Epidermal melanocyte (primary cell): ENCODE measurements at regions not wholly inside any gene's neighbourhood (a gene's known extent, or its start where the extent isn't known, plus 50 kb on each side); places are given as distances from the start of the nearest gene placed in this dataset.
"Not testable (repeated sequence)": the region's sequence is repeated elsewhere in the genome, so short reads cannot be mapped to it uniquely, and the experiment has no call there.

ENCODE experiments used
- DNase-seq: peaks from one replicate; pipeline ENCODE4 v3.0.0; 2011; ENCODE audit warnings: low spot score; ENCODE audit not compliant: insufficient read length

GRCh38 chr5:103908336-103909080 is 345.9 kb upstream of the NUDT12 start:
- no peak for DNase-seq

GRCh38 chr5:103907001-103907400 is 344.4 kb upstream of the NUDT12 start:
- DNase-seq, result no peak

GRCh38 chr5:103904651-103905050 is 342.1 kb upstream of the NUDT12 start:
- no peak for DNase-seq

GRCh38 chr5:103902893-103903292 is 340.3 kb upstream of the NUDT12 start:
- no peak for DNase-seq

- no peak for DNase-seq
Measured at GRCh38 chr5:103901885-103902284, 339.3 kb upstream of the NUDT12 start.

GRCh38 chr5:103896593-103896992 is 334.0 kb upstream of the NUDT12 start:
- no peak for DNase-seq

- DNase-seq, result no peak
Measured at GRCh38 chr5:103895738-103896137, 333.1 kb upstream of the NUDT12 start.

GRCh38 chr5:103894882-103895281 is 332.3 kb upstream of the NUDT12 start:
- DNase-seq, result no peak

GRCh38 chr5:103891151-103891550 is 328.6 kb upstream of the NUDT12 start:
- DNase-seq, result no peak

GRCh38 chr5:103890313-103890712 is 327.7 kb upstream of the NUDT12 start:
- no peak for DNase-seq

GRCh38 chr5:103889500-103890209 is 327.1 kb upstream of the NUDT12 start:
- no peak for DNase-seq

GRCh38 chr5:103886826-103887225 is 324.2 kb upstream of the NUDT12 start:
- no peak for DNase-seq

- no peak for DNase-seq
Measured at GRCh38 chr5:103883143-103883542, 320.6 kb upstream of the NUDT12 start.

- DNase-seq, result no peak
Measured at GRCh38 chr5:103881560-103881959, 319.0 kb upstream of the NUDT12 start.

- no peak for DNase-seq
Measured at GRCh38 chr5:103867857-103868598, 305.4 kb upstream of the NUDT12 start.

- DNase-seq, result no peak
Measured at GRCh38 chr5:103866169-103866568, 303.6 kb upstream of the NUDT12 start.

- no peak for DNase-seq
Measured at GRCh38 chr5:103862398-103862797, 299.8 kb upstream of the NUDT12 start.

GRCh38 chr5:103860327-103860726 is 297.7 kb upstream of the NUDT12 start:
- DNase-seq, result no peak

- not testable (repeated sequence) for DNase-seq
Measured at GRCh38 chr5:103858367-103858766, 295.8 kb upstream of the NUDT12 start.

GRCh38 chr5:103851091-103851490 is 288.5 kb upstream of the NUDT12 start:
- no peak for DNase-seq

- no peak for DNase-seq
Measured at GRCh38 chr5:103849934-103850333, 287.3 kb upstream of the NUDT12 start.

- no peak for DNase-seq
Measured at GRCh38 chr5:103847060-103847459, 284.5 kb upstream of the NUDT12 start.
